K562 (cell line): ENCODE measurements at regions not wholly inside any gene's neighbourhood (a gene's known extent, or its start where the extent isn't known, plus 50 kb on each side); places are given as distances from the start of the nearest gene placed in this dataset.

Experiments
- CTCF ChIP-seq, 3 experiments: IDR thresholded peaks in 2 of 3; conservative IDR thresholded peaks in 1 of 3; 2 replicates each; pipeline ENCODE4 v1.5.1; 2011 to 2012; ENCODE audit warnings: low read length in 3 of 3, mild to moderate bottlenecking in 3 of 3, control low read depth in 2 of 3, improper control_type of control experiment in 1 of 3, inconsistent platforms in 1 of 3, low read depth in 1 of 3, mixed read lengths in 1 of 3, moderate library complexity in 1 of 3; ENCODE audit not compliant: insufficient read depth in 2 of 3
- HIVEP1 ChIP-seq: fragments of 250-450 bp; sonication (Bioruptor Pico); IDR thresholded peaks from 2 replicates; pipeline ENCODE4 v1.4.0; 2020; ENCODE audit warnings: mild to moderate bottlenecking
- KLF6 ChIP-seq: fragments of 250-450 bp; sonication (Bioruptor Pico); IDR thresholded peaks from 2 replicates; pipeline ENCODE4 v1.4.0; 2020; ENCODE audit warnings: mild to moderate bottlenecking, moderate library complexity, borderline replicate concordance
- NCOA2 ChIP-seq, 2 experiments: fragments of 450-650 bp; IDR thresholded peaks; 2 replicates each; pipeline ENCODE4 v1.6.1; 2018; ENCODE audit warnings: mild to moderate bottlenecking in 2 of 2, moderate library complexity in 1 of 2; ENCODE audit not compliant: partially characterized antibody in 2 of 2
- POLR2A ChIP-seq: fragments of 450-650 bp; conservative IDR thresholded peaks from 2 replicates; pipeline ENCODE4 v1.6.1; 2016
- SNAPC5 ChIP-seq: fragments of 250-450 bp; sonication (Bioruptor Pico); IDR thresholded peaks from 2 replicates; pipeline ENCODE4 v1.8.0; 2021; ENCODE audit warnings: moderate library complexity, mild to moderate bottlenecking, inconsistent platforms
- ZNF253 ChIP-seq: fragments of 250-450 bp; sonication (Bioruptor Pico); conservative IDR thresholded peaks from 2 replicates; pipeline ENCODE4 v1.6.1; 2021; ENCODE audit warnings: mild to moderate bottlenecking

GRCh38 chr4:14445882-14446281, 556.4 kb upstream of the CPEB2 start:
- TF ChIP-seq NCOA2 (IDR thresholded peaks at IDR 0.05; ENCODE audit: partially characterized antibody in 2 of 2) (no peak), ZNF253 (CRISPR knock-in tag) (no peak), KLF6 (no peak), HIVEP1 (no peak), SNAPC5 (CRISPR knock-in tag) (no peak), POLR2A (no peak), CTCF (IDR thresholded peaks at IDR 0.05 in 2 of 3, conservative IDR thresholded peaks at IDR 0.05 in 1 of 3; ENCODE audit: insufficient read depth in 2 of 3, low read depth in 1 of 3, low read length in 3 of 3) (no peak)
